ENCODE measurements at regions not wholly inside any gene's neighbourhood (a gene's known extent, or its start where the extent isn't known, plus 50 kb on each side); places are given as distances from the start of the nearest gene placed in this dataset.

GRCh38 chr19:31528261-31528660 is 179.0 kb upstream of the TSHZ3 start:
- DNase-seq (no peak), FAIRE-seq (no peak)
- intact Hi-C loops (cut with DNase I), result no loop called here
- no peak overlapping the region for H3K9ac ChIP-seq (ENCODE audit: low read length in 3 of 3)
- peaks cover 0 to 16% (median 14%) of the 10 kb centered on the region in 3 donors for H3K9me3 ChIP-seq (ENCODE audit: control insufficient read depth in 2 of 3, insufficient read depth in 1 of 3, low read length in 3 of 3)
- no peak overlapping the region for H3K4me3 ChIP-seq (ENCODE audit: low read length in 3 of 3)
- no peaks in the 10 kb centered on the region for H3K36me3 ChIP-seq (ENCODE audit: control insufficient read depth in 2 of 3, insufficient read depth in 3 of 3, low read length in 3 of 3)
- H3K27me3 ChIP-seq (ENCODE audit: control insufficient read depth, insufficient read depth, low read length), result no peaks in the 10 kb centered on the region
- TF ChIP-seq CTCF (IDR thresholded peaks at IDR 0.05; ENCODE audit: borderline replicate concordance, extremely low read depth, insufficient read depth), result no peak
- no peak overlapping the region for H3K27ac ChIP-seq (ENCODE audit: low read depth in 2 of 2, low read length in 2 of 2)
- H3K4me1 ChIP-seq (ENCODE audit: control insufficient read depth in 2 of 3, insufficient read depth in 2 of 3, low read depth in 1 of 3, low read length in 3 of 3), result no peaks in the 10 kb centered on the region

DNA sequence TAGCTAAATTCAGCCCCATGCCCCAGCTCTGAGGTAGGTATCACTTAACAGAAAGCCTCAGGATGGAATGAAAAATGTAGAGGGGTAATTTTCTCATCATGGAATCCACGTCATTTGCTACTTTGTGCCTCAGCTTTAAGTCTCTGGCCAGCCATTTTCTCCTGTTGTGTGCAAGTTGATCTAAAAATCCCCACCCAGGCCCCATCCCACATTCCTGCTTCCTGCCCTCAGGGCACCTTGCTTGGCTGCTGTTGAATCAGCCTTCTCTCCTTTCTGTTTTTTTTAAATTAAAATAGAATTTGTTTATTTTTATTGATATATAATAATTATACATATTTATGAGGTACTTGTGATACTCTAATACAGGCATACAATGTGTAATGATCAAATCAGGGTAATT is 179.9 kb upstream of the TSHZ3 start:
- Histone ChIP-seq H3K27me3 (ENCODE audit: control insufficient read depth, insufficient read depth, low read length) (no peaks in the 10 kb centered on the region), H3K36me3 (ENCODE audit: control insufficient read depth in 2 of 3, insufficient read depth in 3 of 3, low read length in 3 of 3) (no peaks in the 10 kb centered on the region), H3K27ac (ENCODE audit: low read depth in 2 of 2, low read length in 2 of 2) (no peak overlapping the region), H3K9me3 (ENCODE audit: control insufficient read depth in 2 of 3, insufficient read depth in 1 of 3, low read length in 3 of 3) (peaks cover 0 to 16% (median 14%) of the 10 kb centered on the region in 3 donors), H3K4me1 (ENCODE audit: control insufficient read depth in 2 of 3, insufficient read depth in 2 of 3, low read depth in 1 of 3, low read length in 3 of 3) (no peaks in the 10 kb centered on the region), H3K9ac (ENCODE audit: low read length in 3 of 3) (no peak overlapping the region), H3K4me3 (ENCODE audit: low read length in 3 of 3) (no peak overlapping the region)
- intact Hi-C loops (cut with DNase I), result no loop called here
- DNase-seq, result no peak
- TF ChIP-seq CTCF (IDR thresholded peaks at IDR 0.05; ENCODE audit: borderline replicate concordance, extremely low read depth, insufficient read depth), result no peak
- no peak for FAIRE-seq

GRCh38 chr19:31530781-31531180 is 181.5 kb upstream of the TSHZ3 start:
- peaks cover 0 to 11% (median 6%) of the 10 kb centered on the region in 3 donors for H3K9me3 ChIP-seq (ENCODE audit: control insufficient read depth in 2 of 3, insufficient read depth in 1 of 3, low read length in 3 of 3)
- no peak overlapping the region for H3K9ac ChIP-seq (ENCODE audit: low read length in 3 of 3)
- no peaks in the 10 kb centered on the region for H3K4me1 ChIP-seq (ENCODE audit: control insufficient read depth in 2 of 3, insufficient read depth in 2 of 3, low read depth in 1 of 3, low read length in 3 of 3)
- H3K4me3 ChIP-seq (ENCODE audit: low read length in 3 of 3), result no peak overlapping the region
- intact Hi-C loops (cut with DNase I), result no loop called here
- H3K27ac ChIP-seq (ENCODE audit: low read depth in 2 of 2, low read length in 2 of 2), result no peak overlapping the region
- DNase-seq (no peak), FAIRE-seq (no peak)
- no peaks in the 10 kb centered on the region for H3K36me3 ChIP-seq (ENCODE audit: control insufficient read depth in 2 of 3, insufficient read depth in 3 of 3, low read length in 3 of 3)
- H3K27me3 ChIP-seq (ENCODE audit: control insufficient read depth, insufficient read depth, low read length), result no peaks in the 10 kb centered on the region
- no peak for TF ChIP-seq CTCF (IDR thresholded peaks at IDR 0.05; ENCODE audit: borderline replicate concordance, extremely low read depth, insufficient read depth)

GRCh38 chr19:31531326-31531725 is 182.1 kb upstream of the TSHZ3 start:
- no peaks in the 10 kb centered on the region for H3K27me3 ChIP-seq (ENCODE audit: control insufficient read depth, insufficient read depth, low read length)
- no peak for DNase-seq
- intact Hi-C loops (cut with DNase I), result no loop called here
- no peaks in the 10 kb centered on the region for H3K4me1 ChIP-seq (ENCODE audit: control insufficient read depth in 2 of 3, insufficient read depth in 2 of 3, low read depth in 1 of 3, low read length in 3 of 3)
- H3K9ac ChIP-seq (ENCODE audit: low read length in 3 of 3), result no peak overlapping the region
- H3K9me3 ChIP-seq (ENCODE audit: control insufficient read depth in 2 of 3, insufficient read depth in 1 of 3, low read length in 3 of 3), result peaks cover 0 to 9% (median 4%) of the 10 kb centered on the region in 3 donors
- no peak overlapping the region for H3K4me3 ChIP-seq (ENCODE audit: low read length in 3 of 3)
- no peak for FAIRE-seq
- TF ChIP-seq CTCF (IDR thresholded peaks at IDR 0.05; ENCODE audit: borderline replicate concordance, extremely low read depth, insufficient read depth), result no peak
- no peaks in the 10 kb centered on the region for H3K36me3 ChIP-seq (ENCODE audit: control insufficient read depth in 2 of 3, insufficient read depth in 3 of 3, low read length in 3 of 3)
- no peak overlapping the region for H3K27ac ChIP-seq (ENCODE audit: low read depth in 2 of 2, low read length in 2 of 2)

Measured in kidney (tissue), 13 donors.